ENCODE measurements at regions not wholly inside any gene's neighbourhood (a gene's known extent, or its start where the extent isn't known, plus 50 kb on each side); places are given as distances from the start of the nearest gene placed in this dataset.

- TF ChIP-seq SRSF7 (optimal IDR thresholded peaks at IDR 0.05; ENCODE audit: low read depth, low read length) (no peak), MAZ (CRISPR knock-in tag; conservative IDR thresholded peaks at IDR 0.05 in 1 of 2, IDR thresholded peaks at IDR 0.05 in 1 of 2) (no peak), CCAR2 (IDR thresholded peaks at IDR 0.05; ENCODE audit: low read depth, low read length) (no peak), TEAD1 (CRISPR knock-in tag; IDR thresholded peaks at IDR 0.05) (no peak)
Measured at GRCh38 chr6:121503589-121503991, 68.1 kb downstream of the GJA1 start (continued).

- POLR2A ChIA-PET = no interaction called here
- CTCF ChIA-PET (ENCODE audit: low intra/inter-chr PET ratio) = no interaction called here
- no peak overlapping the region for H3K4me2 ChIP-seq (ENCODE audit: insufficient read depth, low read length)
- H3K4me3 ChIP-seq = no peak overlapping the region
- in situ Hi-C loops (cut with MboI) (no loop called here), intact Hi-C loops (cut with micrococcal nuclease) (no loop called here)
- 0% methylated on average over 1 of the region's 1 CpG for WGBS (ENCODE audit: insufficient coverage, low coverage, missing lambda C conversion rate)
- H3K79me2 ChIP-seq (ENCODE audit: control insufficient read depth, insufficient read depth, low read length) = no peaks in the 10 kb centered on the region
- BruUV-seq (replicated peaks) = no TSS peak
- H3K4me1 ChIP-seq (replicated peaks in 1 of 2; ENCODE audit: control insufficient read depth in 2 of 2, insufficient read depth in 2 of 2, low read length in 2 of 2) = no peaks in the 10 kb centered on the region
- H3K36me3 ChIP-seq (ENCODE audit: control insufficient read depth, insufficient read depth, low read length) = no peaks in the 10 kb centered on the region
- no peaks in the 10 kb centered on the region for H4K20me1 ChIP-seq (replicated peaks; ENCODE audit: control insufficient read depth, insufficient read depth, low read length)
- no peaks in the 10 kb centered on the region for H3K9me3 ChIP-seq (replicated peaks; ENCODE audit: control insufficient read depth, insufficient read depth, low read depth, low read length)
- no peak for TF ChIP-seq CREBBP (IDR thresholded peaks at IDR 0.05; ENCODE audit: low read depth, low read length)
- no peak for TF ChIP-seq BRF2 (IDR thresholded peaks at IDR 0.05; ENCODE audit: borderline replicate concordance, insufficient read depth, insufficient read length)
- no peak for TF ChIP-seq MXD1 (CRISPR knock-in tag; IDR thresholded peaks at IDR 0.05; ENCODE audit: borderline replicate concordance, poor library complexity, severe bottlenecking)
- no peak for TF ChIP-seq BRD4 (IDR thresholded peaks at IDR 0.05)
- TF ChIP-seq ZC3H8 (IDR thresholded peaks at IDR 0.05) = no peak
- TF ChIP-seq DMBX1 (CRISPR knock-in tag; IDR thresholded peaks at IDR 0.05; ENCODE audit: borderline replicate concordance) = no peak
- no peak for TF ChIP-seq CBX1 (IDR thresholded peaks at IDR 0.05; ENCODE audit: low read depth)
- no peak for TF ChIP-seq ZBTB11 (CRISPR knock-in tag; IDR thresholded peaks at IDR 0.05)
- no peak overlapping the region for H3K9ac ChIP-seq (ENCODE audit: insufficient read depth in 1 of 2, low read depth in 2 of 2, low read length in 2 of 2)
- DNase-seq (ENCODE audit: extremely low read depth in 1 of 4, low spot score in 3 of 4) (no peak), FAIRE-seq (no peak), ATAC-seq (no peak)
- H2AFZ ChIP-seq (ENCODE audit: low read depth, low read length) = no peak overlapping the region
- no peaks in the 10 kb centered on the region for H3K9me1 ChIP-seq (ENCODE audit: control insufficient read depth, insufficient read depth, low read length)
- H3K27ac ChIP-seq (ENCODE audit: extremely low read depth, low read depth, low read length) = no peak overlapping the region
- H3K27me3 ChIP-seq (ENCODE audit: control insufficient read depth in 2 of 2, insufficient read depth in 2 of 2, low read length in 2 of 2) = no peaks in the 10 kb centered on the region
Measured at GRCh38 chr6:121504227-121504626, 68.8 kb downstream of the GJA1 start.

All from K562 (cell line).